RPMI7951 (cell line): ENCODE measurements at regions not wholly inside any gene's neighbourhood (a gene's known extent, or its start where the extent isn't known, plus 50 kb on each side); places are given as distances from the start of the nearest gene placed in this dataset.

Source experiments
- DNase-seq: peaks from one replicate; pipeline ENCODE4 v3.0.0-alpha.2; 2012; ENCODE audit warnings: low read depth

GRCh38 chr14:35222324-35222723, 69.9 kb upstream of the PSMA6 start:
- no peak for DNase-seq

DNA sequence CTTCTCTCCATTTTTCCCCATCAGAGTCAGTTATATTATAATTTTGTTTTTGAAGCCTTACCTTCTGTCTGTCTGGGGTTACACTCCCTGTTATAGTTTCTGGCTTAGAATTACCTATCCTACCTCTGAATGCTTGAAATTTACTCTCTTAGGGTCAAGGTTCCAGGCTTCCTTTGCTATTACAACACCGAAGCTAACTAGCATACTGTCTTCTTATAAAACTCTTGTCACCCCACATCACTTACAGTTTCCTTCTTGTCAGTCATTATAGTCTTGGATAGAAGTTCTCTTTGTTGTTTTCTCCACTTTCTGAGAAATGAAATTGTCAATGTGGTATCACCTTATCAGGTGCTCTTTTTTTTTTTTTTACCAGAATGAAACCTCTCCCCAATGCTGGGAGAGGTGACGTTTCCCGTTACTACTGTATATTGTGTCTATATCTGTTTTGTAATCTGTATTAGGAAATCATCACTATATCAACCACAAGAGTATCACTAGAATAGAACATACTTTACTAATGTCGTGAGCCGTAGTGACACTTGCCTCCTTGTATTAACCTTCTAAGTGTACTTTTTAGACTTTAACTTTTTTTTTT, 69.2 kb upstream of the PSMA6 start:
- DNase-seq: no peak

DNA sequence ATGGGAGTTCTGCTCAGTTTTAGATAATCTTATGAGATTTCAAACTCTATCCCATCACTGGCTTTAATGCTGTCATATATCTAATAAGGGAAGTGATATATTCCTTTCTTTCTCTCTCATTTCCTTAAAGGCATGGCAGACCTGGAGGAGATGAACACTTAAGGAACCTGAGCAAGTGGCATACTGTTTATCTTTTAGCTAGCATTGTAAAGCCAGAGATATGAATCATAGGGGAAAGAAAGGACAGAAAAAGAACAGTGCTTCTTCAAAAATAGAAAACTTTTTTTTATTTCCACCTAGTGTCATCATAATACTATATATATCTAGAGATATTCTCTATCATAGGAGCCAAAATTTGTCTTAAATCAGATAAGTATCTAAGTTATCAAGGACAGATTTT, 68.3 kb upstream of the PSMA6 start:
- no peak for DNase-seq

GRCh38 chr14:35224615-35225014, 67.6 kb upstream of the PSMA6 start:
- DNase-seq: no peak

GRCh38 chr14:35229084-35229791, 62.9 kb upstream of the PSMA6 start:
- peak; percentile 10 for DNase-seq

DNA sequence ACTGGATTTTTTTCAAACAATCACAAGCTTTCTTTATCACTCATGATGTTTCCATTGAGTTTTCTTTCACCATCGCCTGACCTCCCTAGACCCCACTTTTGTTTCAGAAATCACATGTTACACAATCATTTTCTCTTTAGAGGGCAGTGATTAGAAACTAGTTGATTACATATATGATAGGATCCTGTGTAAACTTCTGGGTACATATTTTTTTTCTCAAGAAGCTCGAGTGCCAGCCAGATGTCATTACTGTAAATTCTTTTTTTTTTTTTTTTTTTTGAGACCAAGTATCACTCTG, 62.4 kb upstream of the PSMA6 start:
- no peak for DNase-seq

DNA sequence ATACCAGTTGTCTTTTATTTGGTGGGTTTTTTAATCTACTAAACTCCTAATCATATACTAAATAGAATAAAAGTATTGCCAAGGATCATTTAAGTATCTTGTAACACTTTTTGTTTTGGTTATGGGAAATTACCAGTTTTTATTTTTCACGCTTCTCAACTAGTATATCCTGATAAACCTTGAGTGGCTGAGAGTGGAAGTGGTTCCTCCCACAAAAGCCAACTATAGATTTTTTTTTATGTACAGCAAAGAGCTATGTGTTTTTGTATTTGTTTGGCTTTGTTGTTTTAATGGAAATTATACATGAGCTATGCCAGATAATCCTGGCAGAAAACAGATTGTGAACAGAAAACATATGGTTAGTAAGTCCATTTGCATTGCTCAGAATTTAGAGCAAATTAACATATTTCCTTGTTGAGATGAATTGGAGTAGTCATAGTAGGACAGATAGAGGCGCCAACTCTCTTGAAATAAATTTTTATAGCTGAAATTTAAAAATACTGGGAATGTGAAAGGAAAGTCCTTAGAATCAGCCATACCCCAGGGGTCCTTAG, 60.9 kb upstream of the PSMA6 start:
- DNase-seq: no peak

GRCh38 chr14:35234012-35234805, 58.0 kb upstream of the PSMA6 start:
- peak; percentile 38 for DNase-seq

DNA sequence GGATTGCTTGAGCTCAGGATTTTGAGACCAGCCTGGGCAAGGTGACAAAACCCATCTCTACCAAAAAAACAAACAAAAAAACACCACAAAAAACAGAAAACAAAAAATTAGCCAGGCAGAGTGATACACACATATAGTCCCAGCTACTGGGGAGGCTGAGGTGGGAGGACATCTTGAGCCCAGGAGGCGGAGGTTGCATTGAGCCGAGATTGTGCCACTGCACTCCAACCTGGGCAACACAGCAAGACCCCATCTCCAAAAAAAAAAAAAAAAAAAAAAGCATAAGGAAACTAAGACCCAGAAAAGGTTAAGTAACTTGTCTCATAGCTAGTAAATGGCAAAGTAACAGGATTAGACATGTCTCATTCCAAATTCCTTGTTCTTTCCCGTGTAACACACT, 56.3 kb upstream of the PSMA6 start:
- DNase-seq: no peak

- DNase-seq: no peak
These were observed 55.4 kb upstream of the PSMA6 start for GRCh38 chr14:35236806-35237205.

DNA sequence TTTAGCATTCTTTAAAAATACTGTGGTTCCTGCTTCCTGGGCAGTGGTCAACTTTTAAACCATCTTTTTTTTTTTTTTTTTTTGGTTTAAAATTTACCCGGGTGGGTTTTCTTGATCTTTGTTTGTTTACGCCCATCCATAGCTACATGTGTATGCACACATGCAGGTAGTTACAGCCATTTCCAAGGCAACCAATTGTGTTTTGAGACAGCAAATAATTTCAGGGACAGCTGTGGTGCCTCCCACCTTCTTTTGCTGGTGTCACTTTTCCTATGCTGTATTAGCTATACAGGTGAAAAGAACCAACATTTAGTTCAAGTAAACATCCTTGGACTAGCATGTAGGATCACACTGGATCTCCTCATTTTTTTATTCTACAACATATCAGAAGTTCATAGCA, 52.0 kb upstream of the PSMA6 start:
- DNase-seq: no peak
